GM21737 (cell line): ENCODE measurements at regions not wholly inside any gene's neighbourhood (a gene's known extent, or its start where the extent isn't known, plus 50 kb on each side); places are given as distances from the start of the nearest gene placed in this dataset.

ENCODE experiments used
- ATAC-seq: cut with Tn5 transposase; IDR thresholded peaks from one replicate; pipeline ENCODE4 v1.9.1; 2021; ENCODE audit warnings: mild to moderate bottlenecking, moderate library complexity; ENCODE audit not compliant: unreplicated experiment

DNA sequence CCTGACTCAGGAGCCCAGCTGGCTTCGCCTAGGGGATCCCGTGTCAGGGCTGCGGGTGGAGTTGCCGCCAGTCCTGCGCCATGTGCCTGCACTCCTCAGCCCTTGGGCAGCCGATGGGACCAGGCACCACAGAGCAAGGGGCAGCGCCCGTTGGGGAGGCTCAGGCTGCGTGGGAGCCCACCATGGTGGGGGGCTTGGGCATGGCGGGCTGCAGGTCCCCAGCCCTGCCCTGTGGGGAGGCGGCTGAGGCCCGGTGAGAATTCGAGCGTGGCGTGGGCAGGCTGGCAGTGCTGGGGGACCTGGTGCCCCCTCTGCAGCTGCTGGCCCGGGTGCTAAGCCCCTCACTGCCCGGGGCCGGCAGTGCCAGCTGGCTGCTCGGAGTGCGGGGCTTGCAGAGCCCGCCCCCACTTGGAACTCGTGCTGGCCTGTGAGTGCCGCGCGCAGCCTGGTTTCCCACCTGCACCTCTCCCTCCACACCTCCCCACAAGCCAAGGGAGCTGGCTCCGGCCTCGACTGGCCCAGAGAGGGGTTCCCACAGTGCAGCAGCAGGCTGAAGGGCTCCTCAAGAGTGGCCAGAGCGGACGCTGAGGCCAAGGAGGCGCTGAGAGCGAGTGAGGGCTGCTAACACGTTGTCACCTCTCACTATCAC lies 135.1 kb upstream of the SEL1L start:
- ATAC-seq = no peak

DNA sequence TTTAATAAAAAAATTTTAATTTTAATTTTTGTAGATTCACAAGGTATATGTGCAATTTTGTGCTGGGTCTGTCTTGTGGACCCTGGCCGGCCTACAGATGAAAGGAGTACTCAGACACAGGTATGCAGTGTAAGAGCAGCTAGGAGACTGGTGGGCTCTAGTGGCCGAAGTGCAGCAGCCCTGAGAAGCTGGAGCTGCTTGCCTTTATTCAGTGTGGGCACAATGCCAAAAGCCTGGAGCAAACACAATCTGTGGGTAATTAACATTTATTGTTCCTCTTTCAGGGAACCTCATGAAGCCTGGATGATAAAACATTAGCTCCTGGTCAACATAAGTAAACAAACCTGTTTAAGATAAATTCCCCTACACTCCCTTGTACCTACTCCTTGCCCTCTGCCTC lies 135.7 kb upstream of the SEL1L start:
- ATAC-seq = no peak

DNA sequence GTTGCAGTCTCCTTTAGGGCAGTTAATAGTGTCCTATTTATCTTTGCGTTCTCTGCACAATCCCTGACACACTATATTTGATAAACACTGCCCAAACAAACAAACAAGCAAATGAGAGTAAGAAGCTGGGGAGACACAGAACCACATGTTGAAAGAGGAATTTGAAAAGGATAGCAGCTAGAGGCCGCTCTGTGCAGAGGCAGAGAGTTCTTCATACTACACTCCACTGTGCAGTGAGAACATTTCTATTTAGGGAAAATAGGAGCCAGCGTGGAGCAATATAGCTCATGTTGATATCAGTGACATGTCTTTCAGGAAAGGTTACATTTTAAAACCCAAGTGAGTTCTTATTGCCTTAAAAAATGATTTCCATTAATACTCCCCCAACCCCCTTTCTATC lies 140.3 kb upstream of the SEL1L start:
- no peak for ATAC-seq

DNA sequence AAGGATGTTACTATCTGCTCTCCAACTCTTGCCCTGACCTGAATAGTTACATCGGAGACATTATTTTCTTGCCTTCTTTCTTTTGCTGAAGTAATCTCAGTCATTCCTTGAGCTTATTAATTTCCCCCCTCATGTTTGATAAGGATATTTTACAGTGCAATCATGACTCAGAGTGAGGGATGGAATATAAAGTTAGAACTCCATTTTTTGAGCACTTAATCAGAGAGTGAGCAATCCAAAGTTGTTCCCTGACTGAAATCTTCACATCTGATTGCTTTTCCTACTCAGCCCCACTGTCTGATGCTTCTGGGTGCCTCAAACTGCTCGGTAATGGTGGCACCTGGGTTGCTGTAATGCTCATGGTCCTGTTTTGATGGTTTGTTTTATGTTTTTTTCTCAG lies 142.7 kb upstream of the SEL1L start:
- no peak for ATAC-seq

DNA sequence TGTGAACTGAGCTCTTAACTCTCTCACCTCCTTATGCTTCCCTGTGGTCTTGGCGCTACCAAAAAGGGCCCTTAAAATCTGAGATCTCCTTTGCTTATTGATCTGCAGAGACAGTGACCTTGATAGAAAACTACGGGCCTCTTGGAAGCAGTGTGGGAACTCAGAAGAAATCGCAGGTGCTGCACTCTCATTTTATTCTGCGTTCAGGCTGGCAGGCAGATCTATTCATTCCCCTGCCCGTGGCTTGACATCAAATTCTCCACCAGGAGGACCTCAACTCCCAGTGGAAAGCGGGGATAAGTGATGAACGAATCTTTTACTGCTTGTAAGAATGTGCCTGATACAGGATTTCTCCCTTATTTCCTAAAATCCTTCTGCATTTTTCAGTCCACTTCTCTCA lies 143.2 kb upstream of the SEL1L start:
- ATAC-seq = no peak

DNA sequence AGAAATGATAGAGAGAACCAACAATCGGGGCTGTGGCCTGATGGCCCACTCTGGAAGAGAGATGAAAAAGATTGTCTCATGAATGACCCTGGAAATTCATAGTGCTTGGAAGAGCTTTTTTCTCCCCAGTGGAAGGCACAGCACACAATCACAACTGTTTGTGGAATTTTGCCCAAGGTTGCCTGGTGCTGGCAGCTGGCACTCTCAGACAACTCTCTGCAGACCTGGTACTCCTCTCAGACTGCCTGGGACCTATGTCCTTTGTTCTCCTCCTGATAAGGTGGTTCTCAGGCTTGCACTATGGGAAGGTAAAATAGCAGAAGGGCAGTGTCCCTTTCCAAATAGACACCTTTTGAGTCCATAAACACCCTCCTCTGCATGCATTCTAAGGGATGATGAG lies 144.1 kb upstream of the SEL1L start:
- ATAC-seq = no peak

DNA sequence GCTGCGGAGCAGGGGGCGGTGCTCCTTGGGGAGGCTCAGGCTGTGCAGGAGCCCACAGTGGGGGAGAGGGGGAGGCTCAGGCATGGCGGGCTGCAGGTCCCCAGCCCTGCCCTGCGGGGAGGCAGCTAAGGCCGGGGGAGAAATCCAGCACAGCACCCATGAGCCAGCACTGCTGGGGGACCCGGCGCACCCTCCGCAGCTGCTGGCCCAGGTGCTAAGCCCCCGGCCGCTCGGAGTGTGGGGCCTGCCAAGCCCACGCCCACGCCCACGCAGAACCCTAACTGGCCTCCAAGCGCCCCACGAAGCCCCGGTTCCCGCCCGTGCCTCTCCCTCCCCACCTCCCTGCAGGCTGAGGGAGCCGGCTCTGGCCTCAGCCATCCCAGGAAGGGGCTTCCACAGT lies 145.6 kb upstream of the SEL1L start:
- ATAC-seq = no peak

DNA sequence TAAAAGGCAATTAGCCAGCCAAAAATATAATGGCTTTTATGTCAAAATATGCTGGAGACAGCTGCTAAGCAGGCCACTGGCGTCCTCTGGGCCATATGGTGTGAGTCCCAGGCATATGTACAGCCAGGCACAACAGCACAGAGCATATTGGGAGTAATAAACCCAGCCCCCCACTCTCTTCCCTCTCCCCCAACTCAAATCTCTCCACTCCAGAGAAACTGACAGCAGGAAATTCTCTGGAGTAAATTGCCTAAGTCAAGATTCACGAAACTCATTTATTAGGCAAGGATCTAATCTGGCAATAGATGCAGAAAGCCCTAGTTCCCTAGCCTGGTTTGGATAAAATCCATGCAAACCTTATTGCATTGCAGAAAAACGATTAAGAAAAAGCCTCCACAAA lies 147.9 kb upstream of the SEL1L start:
- no peak for ATAC-seq

DNA sequence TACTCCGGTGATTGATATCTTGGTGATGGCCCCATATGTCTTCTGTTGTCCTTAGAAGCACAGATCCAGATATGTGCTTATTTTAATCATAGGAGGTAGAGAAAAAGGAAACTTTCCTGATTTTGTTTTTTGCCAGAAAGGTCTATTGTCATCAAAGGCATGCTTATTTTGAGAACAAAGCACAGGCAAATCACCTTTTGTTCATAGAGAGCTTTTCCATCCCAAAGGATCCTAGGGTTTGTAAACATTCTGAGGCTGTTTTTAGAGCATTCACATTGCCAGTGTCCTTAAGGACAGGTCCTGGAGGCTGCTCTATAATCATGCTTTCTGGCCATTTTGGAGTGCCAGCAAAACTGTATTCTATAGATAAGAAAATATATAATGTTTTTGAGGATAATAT lies 148.5 kb upstream of the SEL1L start:
- no peak for ATAC-seq

DNA sequence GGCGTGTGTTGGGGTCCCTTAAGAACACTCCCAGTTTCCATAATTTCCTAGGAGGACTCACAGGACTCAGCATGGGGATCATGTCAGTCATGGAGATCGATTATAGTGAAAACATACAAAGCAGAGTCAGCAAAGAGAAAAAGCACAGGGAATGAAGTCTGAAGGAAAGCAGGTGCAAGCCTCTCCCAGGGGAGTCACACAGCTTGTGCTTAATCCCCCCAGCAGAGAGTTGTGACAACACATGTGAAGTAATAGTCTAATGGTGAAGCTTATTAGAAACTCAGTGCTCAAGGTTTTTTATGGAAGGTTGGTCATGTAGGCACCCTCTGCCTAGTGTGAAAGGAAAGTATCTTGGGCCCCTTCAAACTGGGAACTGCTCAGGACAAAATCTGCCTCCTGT lies 149.0 kb upstream of the SEL1L start:
- ATAC-seq = no peak

DNA sequence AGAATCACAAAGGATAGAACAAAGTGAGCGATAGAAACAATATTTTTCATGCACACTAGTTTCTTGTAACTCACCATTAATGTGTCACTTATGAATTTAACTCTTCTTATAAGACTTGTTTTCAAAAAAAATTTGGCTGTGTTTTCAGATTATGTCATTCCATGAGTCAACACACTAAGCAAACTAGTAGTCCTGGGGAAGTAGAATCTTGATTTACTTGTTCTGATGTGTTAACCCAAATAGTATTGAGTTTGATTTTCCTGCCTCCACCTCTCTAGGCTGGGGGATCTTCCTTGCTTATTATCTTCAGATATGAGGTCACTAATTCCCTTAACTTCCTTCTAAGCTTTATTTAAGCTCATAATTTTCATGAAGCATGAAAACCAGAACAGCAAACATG lies 151.0 kb upstream of the SEL1L start:
- ATAC-seq = no peak

DNA sequence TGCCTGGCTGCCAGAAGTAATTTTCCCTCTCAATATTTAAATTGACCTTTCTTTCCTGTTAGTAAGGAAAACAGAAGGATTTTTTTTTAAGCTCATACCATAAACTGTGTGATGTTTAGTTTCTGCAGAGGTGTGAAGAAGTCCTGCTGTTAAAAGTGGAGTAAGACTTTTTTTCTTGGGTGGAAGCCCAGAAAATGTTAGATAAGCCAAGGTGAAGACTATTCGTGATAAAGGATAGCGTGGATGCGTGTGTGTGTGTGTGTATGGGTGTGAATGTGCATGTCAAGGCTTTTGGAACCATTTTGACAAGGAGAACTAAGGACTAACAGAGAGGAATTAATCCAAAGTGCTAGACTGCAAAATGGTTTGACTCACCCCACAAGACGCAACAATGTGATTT lies 152.9 kb upstream of the SEL1L start:
- no peak for ATAC-seq

DNA sequence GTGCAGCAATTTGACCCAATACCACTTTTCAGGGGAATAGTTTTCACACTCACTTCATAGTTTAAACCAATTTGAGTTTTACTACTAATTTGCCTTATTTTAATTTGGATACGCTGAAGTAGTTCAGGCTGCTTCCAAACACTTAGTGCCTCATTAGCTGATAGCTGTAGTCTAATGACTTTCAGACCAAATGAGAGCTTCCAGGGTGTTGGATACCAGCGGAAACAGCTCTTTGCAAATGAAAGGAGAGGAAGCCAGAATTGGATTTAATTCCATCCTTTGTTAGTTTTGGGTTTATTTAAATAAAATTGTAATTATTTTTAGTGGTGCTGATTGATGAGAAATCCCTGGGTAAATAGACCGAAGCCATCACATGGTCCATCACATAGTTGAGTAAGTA lies 158.3 kb upstream of the SEL1L start:
- ATAC-seq = no peak

DNA sequence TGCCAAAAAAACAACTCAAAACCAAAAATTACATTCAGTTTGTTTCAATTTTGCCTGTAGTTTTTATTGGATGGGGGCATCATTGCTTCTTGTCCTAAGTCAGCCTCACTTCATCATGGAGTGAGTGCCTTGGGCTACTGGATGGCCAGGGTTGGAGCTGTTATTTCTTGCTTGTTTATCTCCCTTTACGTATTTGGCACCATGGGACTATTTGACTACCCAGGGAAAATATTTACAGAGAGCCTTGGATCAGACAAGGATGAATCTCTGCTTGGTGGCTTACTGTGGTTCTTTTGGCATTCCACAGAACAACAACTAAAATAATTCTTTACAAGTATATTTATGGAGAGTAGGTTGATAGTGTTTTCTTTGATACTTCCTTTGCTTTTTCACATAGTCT lies 160.8 kb upstream of the SEL1L start:
- ATAC-seq = no peak

DNA sequence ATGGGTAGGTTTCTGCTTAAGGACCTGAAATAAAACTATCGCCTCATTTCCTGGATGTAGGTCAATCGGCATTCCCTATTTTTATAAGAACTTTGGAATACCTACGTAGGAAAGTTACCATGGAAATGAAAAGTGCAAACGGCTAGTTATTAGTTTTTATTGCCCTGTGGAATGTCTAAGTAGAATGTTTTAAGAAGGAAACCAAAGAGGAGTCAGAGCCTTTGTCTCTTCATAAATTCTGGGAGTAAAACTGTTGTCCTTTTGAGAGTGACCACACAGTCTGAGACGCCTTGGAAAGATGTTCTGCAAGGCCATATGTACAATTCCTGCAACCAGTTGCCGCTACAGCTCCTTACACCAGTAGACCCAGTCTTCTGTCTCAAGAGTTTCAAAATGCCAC lies 176.0 kb upstream of the SEL1L start:
- ATAC-seq = no peak

DNA sequence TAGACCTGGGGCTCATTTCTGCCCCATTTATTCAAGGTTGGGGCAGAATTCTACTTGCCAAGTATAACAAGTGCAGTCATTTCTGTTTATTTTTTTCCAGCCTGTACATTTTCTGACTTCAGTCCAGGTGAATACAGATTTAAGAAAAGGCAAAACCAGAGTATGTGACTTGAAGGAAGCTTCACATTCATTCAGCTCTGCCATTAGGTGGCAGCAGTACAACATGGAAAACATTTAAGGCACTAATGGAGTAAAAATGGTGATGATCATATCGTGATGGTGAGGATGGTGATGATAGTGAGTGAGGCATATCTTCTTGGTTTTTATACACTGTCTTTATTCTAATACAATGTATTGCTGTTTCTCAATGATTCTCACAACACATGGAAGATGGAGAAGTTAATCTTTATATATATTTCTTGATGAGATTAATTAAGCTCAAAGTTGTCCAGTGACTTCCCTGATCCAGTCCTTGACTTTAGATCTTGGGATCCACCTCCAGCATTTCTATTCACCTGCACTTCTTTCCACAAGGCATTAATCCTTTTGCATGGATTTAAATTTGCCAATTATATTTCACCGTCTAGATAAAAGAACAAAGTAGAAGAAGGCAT lies 176.7 kb upstream of the SEL1L start:
- no peak for ATAC-seq

DNA sequence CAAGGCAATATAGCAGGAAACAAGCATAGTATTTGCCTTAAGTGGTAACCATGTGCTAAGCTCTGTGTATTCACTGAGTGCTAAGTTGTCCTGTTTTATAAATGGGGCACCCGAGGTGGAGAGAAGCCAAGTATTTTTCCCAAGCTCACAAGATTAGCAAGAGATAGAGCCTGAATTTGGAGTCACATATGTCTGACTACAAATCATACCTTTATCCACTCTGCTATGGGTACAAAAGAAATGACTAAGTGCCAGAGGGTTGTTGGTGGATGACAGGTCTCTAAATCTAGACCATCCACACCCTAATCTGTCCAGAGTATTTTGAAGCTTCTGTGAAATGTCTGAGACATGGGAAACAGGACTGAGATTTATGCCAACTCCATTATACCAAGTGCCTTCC lies 182.1 kb upstream of the SEL1L start:
- no peak for ATAC-seq

DNA sequence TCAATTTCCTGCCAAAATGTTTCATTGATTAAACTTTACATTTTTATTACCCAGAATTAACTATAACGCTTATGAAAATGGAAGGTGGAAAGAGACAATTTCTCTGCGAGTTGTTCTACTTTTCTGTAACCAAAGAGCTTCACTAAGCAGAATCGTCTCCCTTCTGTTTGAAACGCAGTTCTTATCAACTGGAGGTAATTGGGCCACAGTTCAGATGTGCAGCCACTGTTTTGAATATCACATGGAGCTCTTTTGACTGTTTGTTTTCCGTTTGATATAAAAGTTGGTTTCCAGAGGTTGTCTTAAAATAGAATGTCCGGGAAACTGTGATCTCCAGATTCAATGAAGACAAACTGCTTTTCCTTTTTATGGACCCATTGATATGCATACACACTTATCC lies 183.3 kb upstream of the SEL1L start:
- no peak for ATAC-seq

DNA sequence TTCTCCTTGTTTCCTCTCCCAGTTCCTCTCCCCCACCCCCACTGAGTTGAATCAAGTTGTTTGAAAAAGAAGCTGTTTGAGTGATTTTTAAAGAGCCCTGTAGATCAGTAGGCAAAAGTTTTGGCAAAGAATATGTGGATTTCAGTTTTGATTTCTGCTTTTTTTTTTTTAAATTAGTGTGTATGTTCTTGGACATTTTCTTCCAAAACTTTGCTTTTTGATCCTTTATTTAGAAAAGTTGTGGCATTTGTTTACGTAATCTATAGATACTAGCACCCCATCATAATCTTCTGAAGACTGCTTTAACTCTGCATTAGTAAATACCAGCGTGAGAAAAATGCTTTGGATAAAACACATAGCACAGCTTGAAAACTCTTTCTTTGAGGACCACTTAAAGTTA lies 190.3 kb upstream of the SEL1L start:
- ATAC-seq = no peak

DNA sequence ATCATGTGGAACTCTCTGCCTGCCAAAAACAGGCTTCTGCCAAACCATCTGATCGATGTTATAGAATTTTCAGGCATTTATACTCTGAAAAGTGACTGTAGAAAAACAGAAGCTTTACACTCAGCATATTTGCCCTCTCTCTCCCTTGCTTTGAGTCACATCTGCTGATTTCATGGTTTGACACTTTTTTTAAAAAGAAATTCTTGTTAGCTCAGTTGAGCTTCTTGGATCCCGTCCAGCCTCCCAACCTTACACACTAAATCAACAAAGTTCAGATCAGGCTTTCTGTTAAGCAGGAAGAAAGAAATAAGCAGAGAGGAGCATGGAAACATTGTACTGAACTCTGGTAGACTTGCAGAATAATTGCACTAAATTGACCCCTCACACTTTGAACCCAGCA lies 193.6 kb upstream of the SEL1L start:
- no peak for ATAC-seq

DNA sequence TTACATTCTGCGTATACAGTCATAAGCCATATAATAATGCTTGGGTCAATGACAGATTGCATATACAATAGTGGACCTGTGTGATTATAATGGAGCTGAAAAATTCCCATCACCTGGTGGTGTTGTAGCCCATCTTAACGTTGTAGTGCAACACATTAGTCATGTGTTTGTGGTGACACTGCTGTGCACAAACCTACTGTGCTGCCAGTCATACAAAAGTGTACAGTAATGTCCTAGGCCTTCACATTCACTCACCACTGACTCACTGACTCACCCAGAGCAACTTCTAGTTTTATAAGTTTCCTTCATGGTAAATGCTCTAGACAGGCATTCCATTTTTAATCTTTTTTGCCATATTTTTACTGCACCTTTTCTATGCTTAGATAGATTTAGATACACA lies 194.8 kb upstream of the SEL1L start:
- ATAC-seq = no peak

DNA sequence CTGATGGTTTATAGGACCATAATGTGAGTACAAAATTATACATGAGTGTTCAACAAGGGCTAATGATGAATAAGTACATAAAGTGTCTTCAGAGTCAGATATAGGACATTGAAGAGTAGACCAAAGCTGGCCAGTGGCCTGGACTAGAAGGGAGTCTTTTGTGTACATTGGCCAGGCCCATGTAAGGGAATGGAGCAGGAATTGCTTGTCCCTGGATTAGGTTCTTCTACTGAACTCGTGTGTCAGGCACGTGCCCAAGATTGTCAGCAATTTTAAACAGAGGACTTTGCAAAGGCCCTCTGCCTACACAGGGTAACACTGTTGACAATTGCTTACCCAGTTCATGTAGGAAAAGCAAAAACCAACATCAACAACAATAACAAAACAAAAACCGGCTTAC lies 196.0 kb upstream of the SEL1L start:
- ATAC-seq = no peak

DNA sequence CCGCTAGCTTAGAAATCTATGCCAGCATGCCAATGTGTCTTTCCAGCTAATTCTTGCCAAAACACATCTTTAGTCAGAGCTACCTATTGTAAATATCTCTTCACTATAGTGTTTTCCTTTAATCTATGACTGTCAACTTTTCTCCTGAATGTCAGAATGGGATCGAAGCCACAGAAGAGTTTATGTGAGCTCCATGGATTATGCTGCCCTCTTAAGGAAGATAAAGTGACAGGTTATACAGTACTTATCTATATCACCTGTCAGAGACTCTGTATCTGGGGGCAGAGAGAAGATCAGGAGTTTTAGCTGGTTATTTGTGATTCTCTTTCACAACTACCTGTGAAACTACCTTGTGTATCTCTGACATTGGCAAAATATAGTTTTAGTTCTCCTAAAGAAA lies 204.3 kb upstream of the SEL1L start:
- ATAC-seq = no peak
